HUDEP-2 (cell line): ENCODE measurements at regions not wholly inside any gene's neighbourhood (a gene's known extent, or its start where the extent isn't known, plus 50 kb on each side); places are given as distances from the start of the nearest gene placed in this dataset.

Experiments used
- DNase-seq, 76 experiments: peaks; one replicate each; lab custom pipeline; 2025; ENCODE audit not compliant: unreplicated experiment in 76 of 76; lab: John Stamatoyannopoulos, UW

- no peak for DNase-seq
Measured at GRCh38 chr4:3685081-3685645, 81.0 kb upstream of the ADRA2C start.

- DNase-seq, result no peak
Measured at GRCh38 chr4:3684546-3684945, 81.6 kb upstream of the ADRA2C start.

- DNase-seq, result no peak
Measured at GRCh38 chr4:3683744-3684421, 82.3 kb upstream of the ADRA2C start.

- no peak for DNase-seq
Measured at GRCh38 chr4:3683077-3683743, 83.0 kb upstream of the ADRA2C start.

- DNase-seq, result no peak
Measured at GRCh38 chr4:3682236-3683076, 83.7 kb upstream of the ADRA2C start.

- no peak for DNase-seq
Measured at GRCh38 chr4:3681191-3681590, 85.0 kb upstream of the ADRA2C start.

- no peak for DNase-seq
Measured at GRCh38 chr4:3680656-3681055, 85.5 kb upstream of the ADRA2C start.

- no peak for DNase-seq
Measured at GRCh38 chr4:3679851-3680311, 86.3 kb upstream of the ADRA2C start.

- no peak for DNase-seq
Measured at GRCh38 chr4:3679071-3679825, 86.9 kb upstream of the ADRA2C start.

- DNase-seq, result no peak
Measured at GRCh38 chr4:3677748-3678070, 88.5 kb upstream of the ADRA2C start.

- DNase-seq, result no peak
Measured at GRCh38 chr4:3676907-3677747, 89.1 kb upstream of the ADRA2C start.

- DNase-seq, result no peak
Measured at GRCh38 chr4:3676196-3676595, 90.0 kb upstream of the ADRA2C start.

GRCh38 chr4:3675251-3676115 is 90.7 kb upstream of the ADRA2C start:
- DNase-seq, result no peak

GRCh38 chr4:3674479-3674851 is 91.7 kb upstream of the ADRA2C start:
- DNase-seq, result no peak

GRCh38 chr4:3673716-3674478 is 92.3 kb upstream of the ADRA2C start:
- DNase-seq, result no peak

GRCh38 chr4:3673176-3673575 is 93.0 kb upstream of the ADRA2C start:
- DNase-seq, result no peak

GRCh38 chr4:3672465-3672831 is 93.7 kb upstream of the ADRA2C start:
- no peak for DNase-seq
